H9 (cell line): ENCODE measurements at regions not wholly inside any gene's neighbourhood (a gene's known extent, or its start where the extent isn't known, plus 50 kb on each side); places are given as distances from the start of the nearest gene placed in this dataset.

Experiments used
- DNase-seq: peaks from one replicate; pipeline ENCODE4 v3.0.0-alpha.2; 2017
- H2AFZ ChIP-seq: one replicate; pipeline ENCODE4 v1.6.1; 2013; ENCODE audit warnings: mild to moderate bottlenecking, low read length, control low read depth, moderate library complexity
- H2AK5ac ChIP-seq: 2 replicates; pipeline ENCODE4 v1.6.1; 2013; ENCODE audit warnings: low read length, control low read depth, mixed read lengths; ENCODE audit not compliant: insufficient read length
- H2BK120ac ChIP-seq: one replicate; pipeline ENCODE4 v1.6.1; 2013; ENCODE audit warnings: low read depth, mild to moderate bottlenecking, low read length, control low read depth, inconsistent platforms; ENCODE audit not compliant: poor library complexity, severe bottlenecking
- H2BK12ac ChIP-seq: 2 replicates; pipeline ENCODE4 v1.6.1; 2013; ENCODE audit warnings: low read length, control low read depth, mixed read lengths, low read depth; ENCODE audit not compliant: insufficient read length
- H2BK15ac ChIP-seq: 2 replicates; pipeline ENCODE4 v1.6.1; 2013; ENCODE audit warnings: low read depth, low read length, control low read depth
- H2BK20ac ChIP-seq: one replicate; pipeline ENCODE4 v1.6.1; 2013; ENCODE audit warnings: low read depth, mild to moderate bottlenecking, low read length, control low read depth, inconsistent platforms; ENCODE audit not compliant: poor library complexity, severe bottlenecking
- H2BK5ac ChIP-seq: 2 replicates; pipeline ENCODE4 v1.6.1; 2013; ENCODE audit warnings: low read length, control low read depth, mixed read lengths; ENCODE audit not compliant: insufficient read length
- H3K14ac ChIP-seq: 2 replicates; pipeline ENCODE4 v1.6.1; 2013; ENCODE audit warnings: low read length, control low read depth; ENCODE audit not compliant: insufficient read depth
- H3K18ac ChIP-seq: 2 replicates; pipeline ENCODE4 v1.6.1; 2013; ENCODE audit warnings: low read depth, mild to moderate bottlenecking, mixed read lengths, low read length, control low read depth; ENCODE audit not compliant: insufficient read length
- H3K23ac ChIP-seq: 2 replicates; pipeline ENCODE4 v1.6.1; 2013; ENCODE audit warnings: low read length, control low read depth, mixed read lengths, low read depth; ENCODE audit not compliant: insufficient read length
- H3K23me2 ChIP-seq: 2 replicates; pipeline ENCODE4 v1.6.1; 2013; ENCODE audit warnings: low read depth, mild to moderate bottlenecking, mixed read lengths, low read length, control low read depth; ENCODE audit not compliant: insufficient read length, poor library complexity, severe bottlenecking
- H3K27ac ChIP-seq: 2 replicates; pipeline ENCODE4 v1.5.1; 2013; ENCODE audit warnings: low read length, control low read depth, mixed read lengths, low read depth; ENCODE audit not compliant: insufficient read length
- H3K27me3 ChIP-seq: 2 replicates; pipeline ENCODE4 v1.6.1; 2013; ENCODE audit warnings: low read length, control low read depth, inconsistent platforms; ENCODE audit not compliant: insufficient read depth
- H3K4ac ChIP-seq: 2 replicates; pipeline ENCODE4 v1.6.1; 2013; ENCODE audit warnings: low read depth, mild to moderate bottlenecking, control low read depth, inconsistent platforms, low read length, moderate library complexity
- H3K4me1 ChIP-seq: 2 replicates; pipeline ENCODE4 v1.6.1; 2013; ENCODE audit warnings: low read length, control low read depth, inconsistent platforms; ENCODE audit not compliant: insufficient read depth
- H3K4me2 ChIP-seq: 2 replicates; pipeline ENCODE4 v1.6.1; 2013; ENCODE audit warnings: low read length, control low read depth, mixed read lengths; ENCODE audit not compliant: insufficient read length, insufficient read depth
- H3K56ac ChIP-seq: 2 replicates; pipeline ENCODE4 v1.6.1; 2013; ENCODE audit warnings: low read depth, mild to moderate bottlenecking, mixed read lengths, low read length, control low read depth; ENCODE audit not compliant: insufficient read length
- H3K79me1 ChIP-seq: 2 replicates; pipeline ENCODE4 v1.6.1; 2013; ENCODE audit warnings: low read depth, mild to moderate bottlenecking, moderate library complexity, low read length, control low read depth, inconsistent platforms; ENCODE audit not compliant: insufficient read depth, poor library complexity, severe bottlenecking
- H3K79me2 ChIP-seq: 2 replicates; pipeline ENCODE4 v1.6.1; 2013; ENCODE audit warnings: low read length, control low read depth, inconsistent platforms; ENCODE audit not compliant: insufficient read depth
- H3K9ac ChIP-seq: 2 replicates; pipeline ENCODE4 v1.6.1; 2013; ENCODE audit warnings: low read length, control low read depth, mixed read lengths; ENCODE audit not compliant: insufficient read length; ENCODE audit errors: extremely low read depth
- H3K9me3 ChIP-seq: one replicate; pipeline ENCODE4 v1.6.1; 2013; ENCODE audit warnings: low read depth, low read length, inconsistent platforms; ENCODE audit not compliant: control insufficient read depth
- H3T11ph ChIP-seq: one replicate; pipeline ENCODE4 v1.6.1; 2013; ENCODE audit warnings: mild to moderate bottlenecking, low read length, control low read depth, inconsistent platforms
- H4K20me1 ChIP-seq: one replicate; pipeline ENCODE4 v1.6.1; 2013; ENCODE audit not compliant: control insufficient read depth, insufficient read length, insufficient read depth
- H4K5ac ChIP-seq: 2 replicates; pipeline ENCODE4 v1.6.1; 2013; ENCODE audit warnings: low read depth, mild to moderate bottlenecking, mixed read lengths, low read length, control low read depth; ENCODE audit not compliant: insufficient read length
- H4K8ac ChIP-seq: replicated peaks from 2 replicates; pipeline ENCODE4 v1.6.1; 2013; ENCODE audit warnings: low read length, control low read depth, mixed read lengths, low read depth; ENCODE audit not compliant: insufficient read length
- H4K91ac ChIP-seq: 2 replicates; pipeline ENCODE4 v1.6.1; 2013; ENCODE audit warnings: low read depth, mild to moderate bottlenecking, moderate library complexity, mixed read lengths, low read length, control low read depth; ENCODE audit not compliant: insufficient read length
- H3K27ac Mint-ChIP-seq, 3 experiments: 2 replicates in 2 of 3; 3 replicates in 1 of 3; pipeline ENCODE4 v1.8.0; 2020 to 2021; ENCODE audit warnings: mixed read lengths in 3 of 3, mild to moderate bottlenecking in 1 of 3, moderate library complexity in 1 of 3
- H3K27me3 Mint-ChIP-seq: 2 replicates; pipeline ENCODE4 v1.8.0; 2021; ENCODE audit warnings: low read depth, mild to moderate bottlenecking, moderate library complexity, mixed read lengths
- H3K36me3 Mint-ChIP-seq, 3 experiments: 2 replicates in 2 of 3; 3 replicates in 1 of 3; pipeline ENCODE4 v1.8.0; 2020 to 2021; ENCODE audit warnings: low read depth in 3 of 3, mixed read lengths in 3 of 3; ENCODE audit not compliant: insufficient read depth in 1 of 3
- H3K4me1 Mint-ChIP-seq, 2 experiments: 2 replicates each; pipeline ENCODE4 v1.8.0; 2020; ENCODE audit warnings: mixed read lengths in 2 of 2
- H3K4me3 Mint-ChIP-seq, 2 experiments: 2 replicates in 1 of 2; 3 replicates in 1 of 2; pipeline ENCODE4 v1.8.0; 2020 to 2021; ENCODE audit warnings: mild to moderate bottlenecking in 2 of 2, mixed read lengths in 2 of 2, moderate library complexity in 1 of 2
- H3K9me3 Mint-ChIP-seq, 2 experiments: 2 replicates in 1 of 2; 3 replicates in 1 of 2; pipeline ENCODE4 v1.8.0; 2020; ENCODE audit warnings: mild to moderate bottlenecking in 2 of 2, mixed read lengths in 2 of 2, moderate library complexity in 1 of 2
- WGBS: extraction: QIAGEN DNeasy Blood & Tissue Kit; methylation state at CpG from one replicate; pipeline ENCODE4 v1.1.7; 2013; ENCODE audit warnings: missing lambda C conversion rate, low lambda C conversion rate, mixed read lengths; ENCODE audit not compliant: insufficient read length; ENCODE audit errors: extremely low coverage; 5-methylcytosine and 5-hydroxymethylcytosine counted together
- TF ChIP-seq, protein P1 (sequence below): fragments of 200-600 bp; sonication (generic); conservative IDR thresholded peaks from 3 replicates; pipeline ENCODE4 v1.8.0; 2021; ENCODE audit warnings: antibody characterized with exemption, mild to moderate bottlenecking

- H3K23me2 ChIP-seq: no peaks in the 10 kb centered on the region
- Mint-ChIP-seq H3K36me3 (peaks cover 0 to 6% (median 0%) of the 10 kb centered on the region in 3 experiments; a peak in 2 of 7 replicates), H3K27ac (no peak overlapping the region), H3K4me3 (no peak overlapping the region), H3K9me3 (peaks cover 0 to 5% of the 10 kb centered on the region in 2 experiments; a peak in 1 of 5 replicates), H3K27me3 (no peaks in the 10 kb centered on the region), H3K4me1 (peaks cover 5% of the 10 kb centered on the region in 2 experiments; a peak in 3 of 4 replicates)
- no peaks in the 10 kb centered on the region for H3K79me1 ChIP-seq
- WGBS: no CpG with 5 or more reads among the region's 1 CpG
- H4K5ac ChIP-seq: no peak overlapping the region
- H3K14ac ChIP-seq: no peak overlapping the region
- no peak overlapping the region for H2BK120ac ChIP-seq
- no peaks in the 10 kb centered on the region for H3K27me3 ChIP-seq
- TF ChIP-seq, protein P1, sequence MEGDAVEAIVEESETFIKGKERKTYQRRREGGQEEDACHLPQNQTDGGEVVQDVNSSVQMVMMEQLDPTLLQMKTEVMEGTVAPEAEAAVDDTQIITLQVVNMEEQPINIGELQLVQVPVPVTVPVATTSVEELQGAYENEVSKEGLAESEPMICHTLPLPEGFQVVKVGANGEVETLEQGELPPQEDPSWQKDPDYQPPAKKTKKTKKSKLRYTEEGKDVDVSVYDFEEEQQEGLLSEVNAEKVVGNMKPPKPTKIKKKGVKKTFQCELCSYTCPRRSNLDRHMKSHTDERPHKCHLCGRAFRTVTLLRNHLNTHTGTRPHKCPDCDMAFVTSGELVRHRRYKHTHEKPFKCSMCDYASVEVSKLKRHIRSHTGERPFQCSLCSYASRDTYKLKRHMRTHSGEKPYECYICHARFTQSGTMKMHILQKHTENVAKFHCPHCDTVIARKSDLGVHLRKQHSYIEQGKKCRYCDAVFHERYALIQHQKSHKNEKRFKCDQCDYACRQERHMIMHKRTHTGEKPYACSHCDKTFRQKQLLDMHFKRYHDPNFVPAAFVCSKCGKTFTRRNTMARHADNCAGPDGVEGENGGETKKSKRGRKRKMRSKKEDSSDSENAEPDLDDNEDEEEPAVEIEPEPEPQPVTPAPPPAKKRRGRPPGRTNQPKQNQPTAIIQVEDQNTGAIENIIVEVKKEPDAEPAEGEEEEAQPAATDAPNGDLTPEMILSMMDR: no peak
- H3K18ac ChIP-seq: no peak overlapping the region
- no peaks in the 10 kb centered on the region for H4K20me1 ChIP-seq
- H2BK20ac ChIP-seq: no peak overlapping the region
- H3K4me1 ChIP-seq: no peaks in the 10 kb centered on the region
- H3K4me2 ChIP-seq: no peak overlapping the region
- H3K4ac ChIP-seq: no peak overlapping the region
- H4K8ac ChIP-seq: no peak overlapping the region
- H2AFZ ChIP-seq: no peak overlapping the region
- no peak overlapping the region for H3T11ph ChIP-seq
- no peak for DNase-seq
- H2BK12ac ChIP-seq: no peak overlapping the region
- H3K9me3 ChIP-seq: no peaks in the 10 kb centered on the region
- no peak overlapping the region for H4K91ac ChIP-seq
- no peak overlapping the region for H2AK5ac ChIP-seq
- H2BK15ac ChIP-seq: no peak overlapping the region
- H3K23ac ChIP-seq: no peak overlapping the region
- H3K56ac ChIP-seq: no peak overlapping the region
- no peaks in the 10 kb centered on the region for H3K79me2 ChIP-seq
- no peak overlapping the region for H3K27ac ChIP-seq
- H2BK5ac ChIP-seq: no peak overlapping the region
- H3K9ac ChIP-seq: no peak overlapping the region
Measured at GRCh38 chr4:181416966-181417365, 826.2 kb upstream of the TENM3 start.
